ENCODE measurements at regions not wholly inside any gene's neighbourhood (a gene's known extent, or its start where the extent isn't known, plus 50 kb on each side); places are given as distances from the start of the nearest gene placed in this dataset.

GRCh38 chr1:229869240-229869639 is 197.8 kb upstream of the GALNT2 start:
- Histone ChIP-seq H3K27me3 (ENCODE audit: insufficient read depth, insufficient read length) (no peaks in the 10 kb centered on the region), H3K4me1 (ENCODE audit: insufficient read depth, insufficient read length) (peaks cover 3% of the 10 kb centered on the region), H3K36me3 (ENCODE audit: insufficient read depth, insufficient read length, low read length) (no peaks in the 10 kb centered on the region), H3K4me3 (ENCODE audit: insufficient read length, low read depth) (no peak overlapping the region), H3K9me3 (ENCODE audit: insufficient read depth, low read length) (no peaks in the 10 kb centered on the region), H3K9ac (ENCODE audit: insufficient read length, low read depth) (no peak overlapping the region)
- no peak for TF ChIP-seq YY1 (IDR thresholded peaks at IDR 0.05; ENCODE audit: insufficient read depth, insufficient read length)
- TF ChIP-seq SUZ12 (IDR thresholded peaks at IDR 0.05; ENCODE audit: extremely low read depth, insufficient read depth, insufficient read length), result no peak
- TF ChIP-seq ZNF274 (IDR thresholded peaks at IDR 0.05; ENCODE audit: low read depth, low read length), result no peak
- DNase-seq (ENCODE audit: low read depth, low spot score), result no peak

DNA sequence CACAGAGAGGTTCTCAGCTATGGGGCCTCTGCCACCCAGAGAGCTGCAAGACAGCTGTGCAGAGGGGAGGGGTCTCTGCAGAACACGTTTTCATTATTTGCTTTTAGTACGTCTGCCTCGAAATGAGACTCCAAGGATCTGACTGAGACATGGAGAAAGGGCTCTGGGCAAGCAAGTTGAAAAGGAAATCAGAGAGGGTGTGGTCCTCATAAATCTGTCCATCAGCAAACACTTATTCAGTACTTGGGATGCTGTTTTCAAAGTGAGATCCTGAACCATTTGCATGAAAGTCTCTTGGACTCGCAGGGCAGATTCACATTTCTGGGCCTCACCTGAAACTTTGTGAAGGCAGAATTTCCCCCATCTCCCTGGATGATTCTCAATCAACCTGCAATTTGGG is 197.4 kb upstream of the GALNT2 start:
- H3K4me1 ChIP-seq (ENCODE audit: insufficient read depth, insufficient read length), result peaks cover 3% of the 10 kb centered on the region
- H3K36me3 ChIP-seq (ENCODE audit: insufficient read depth, insufficient read length, low read length), result no peaks in the 10 kb centered on the region
- no peaks in the 10 kb centered on the region for H3K9me3 ChIP-seq (ENCODE audit: insufficient read depth, low read length)
- no peak for DNase-seq (ENCODE audit: low read depth, low spot score)
- no peak overlapping the region for H3K4me3 ChIP-seq (ENCODE audit: insufficient read length, low read depth)
- TF ChIP-seq SUZ12 (IDR thresholded peaks at IDR 0.05; ENCODE audit: extremely low read depth, insufficient read depth, insufficient read length) (no peak), ZNF274 (IDR thresholded peaks at IDR 0.05; ENCODE audit: low read depth, low read length) (no peak), YY1 (IDR thresholded peaks at IDR 0.05; ENCODE audit: insufficient read depth, insufficient read length) (no peak)
- H3K9ac ChIP-seq (ENCODE audit: insufficient read length, low read depth), result no peak overlapping the region
- no peaks in the 10 kb centered on the region for H3K27me3 ChIP-seq (ENCODE audit: insufficient read depth, insufficient read length)

DNA sequence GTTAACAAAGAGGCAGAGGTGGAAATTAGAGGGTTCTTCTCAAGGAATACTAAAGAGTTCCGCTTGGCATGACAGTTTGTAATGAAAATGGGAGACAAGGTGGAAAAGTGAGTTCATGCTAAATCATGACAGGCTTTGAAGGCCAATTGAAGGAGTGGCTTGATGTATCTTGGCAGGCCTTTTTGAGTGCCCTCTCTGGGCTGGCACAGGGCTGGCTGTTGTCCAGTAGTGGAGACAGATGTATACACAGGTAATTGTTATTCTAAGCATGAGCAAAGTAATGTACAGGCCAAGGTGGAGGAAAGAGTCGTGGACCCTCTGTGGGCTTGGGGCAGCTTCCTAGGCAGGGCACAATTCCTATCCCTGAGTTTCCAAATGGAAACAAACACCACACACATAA is 196.7 kb upstream of the GALNT2 start:
- no peaks in the 10 kb centered on the region for H3K27me3 ChIP-seq (ENCODE audit: insufficient read depth, insufficient read length)

GRCh38 chr1:229871078-229871676 is 195.9 kb upstream of the GALNT2 start:
- H3K9me3 ChIP-seq (ENCODE audit: insufficient read depth, low read length), result no peaks in the 10 kb centered on the region
- no peaks in the 10 kb centered on the region for H3K27me3 ChIP-seq (ENCODE audit: insufficient read depth, insufficient read length)
- H3K36me3 ChIP-seq (ENCODE audit: insufficient read depth, insufficient read length, low read length), result no peaks in the 10 kb centered on the region
- no peak for TF ChIP-seq YY1 (IDR thresholded peaks at IDR 0.05; ENCODE audit: insufficient read depth, insufficient read length)
- TF ChIP-seq SUZ12 (IDR thresholded peaks at IDR 0.05; ENCODE audit: extremely low read depth, insufficient read depth, insufficient read length), result no peak
- TF ChIP-seq ZNF274 (IDR thresholded peaks at IDR 0.05; ENCODE audit: low read depth, low read length), result no peak
- no peak for DNase-seq (ENCODE audit: low read depth, low spot score)
- peaks cover 3% of the 10 kb centered on the region for H3K4me1 ChIP-seq (ENCODE audit: insufficient read depth, insufficient read length)
- H3K4me3 ChIP-seq (ENCODE audit: insufficient read length, low read depth), result no peak overlapping the region
- H3K9ac ChIP-seq (ENCODE audit: insufficient read length, low read depth), result no peak overlapping the region

More for the DNA sequence above, 196.7 kb upstream of the GALNT2 start:
- no peak overlapping the region for H3K9ac ChIP-seq (ENCODE audit: insufficient read length, low read depth)
- no peaks in the 10 kb centered on the region for H3K9me3 ChIP-seq (ENCODE audit: insufficient read depth, low read length)
- no peak for TF ChIP-seq YY1 (IDR thresholded peaks at IDR 0.05; ENCODE audit: insufficient read depth, insufficient read length)
- no peak for TF ChIP-seq ZNF274 (IDR thresholded peaks at IDR 0.05; ENCODE audit: low read depth, low read length)
- no peak for TF ChIP-seq SUZ12 (IDR thresholded peaks at IDR 0.05; ENCODE audit: extremely low read depth, insufficient read depth, insufficient read length)
- H3K4me3 ChIP-seq (ENCODE audit: insufficient read length, low read depth), result no peak overlapping the region
- H3K36me3 ChIP-seq (ENCODE audit: insufficient read depth, insufficient read length, low read length), result no peaks in the 10 kb centered on the region
- H3K4me1 ChIP-seq (ENCODE audit: insufficient read depth, insufficient read length), result peaks cover 3% of the 10 kb centered on the region
- no peak for DNase-seq (ENCODE audit: low read depth, low spot score)

DNA sequence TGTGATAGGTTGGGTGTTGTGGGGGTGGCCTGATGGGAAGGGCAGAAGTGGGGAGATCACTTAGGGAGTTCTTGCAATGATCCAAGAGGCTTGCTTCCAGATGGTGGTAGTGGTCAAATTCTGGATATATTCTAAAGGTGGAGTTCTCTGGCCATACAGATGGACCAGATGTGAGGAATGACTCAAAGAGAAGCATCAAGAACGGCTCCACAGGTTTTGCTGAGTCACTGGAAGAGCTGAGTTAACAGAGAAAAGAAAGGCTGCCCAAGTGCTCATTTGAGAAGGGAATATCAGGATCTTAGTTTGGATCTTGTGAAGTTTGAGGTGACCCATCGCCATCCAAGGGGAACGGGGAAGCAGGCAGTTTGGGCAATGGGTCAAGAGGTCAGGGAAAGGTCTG is 192.9 kb upstream of the GALNT2 start:
- H3K4me1 ChIP-seq (ENCODE audit: insufficient read depth, insufficient read length), result peaks cover 3% of the 10 kb centered on the region
- DNase-seq (ENCODE audit: low read depth, low spot score), result no peak
- TF ChIP-seq ZNF274 (IDR thresholded peaks at IDR 0.05; ENCODE audit: low read depth, low read length), result no peak
- TF ChIP-seq SUZ12 (IDR thresholded peaks at IDR 0.05; ENCODE audit: extremely low read depth, insufficient read depth, insufficient read length), result no peak
- TF ChIP-seq YY1 (IDR thresholded peaks at IDR 0.05; ENCODE audit: insufficient read depth, insufficient read length), result no peak
- H3K9me3 ChIP-seq (ENCODE audit: insufficient read depth, low read length), result no peaks in the 10 kb centered on the region
- no peak overlapping the region for H3K9ac ChIP-seq (ENCODE audit: insufficient read length, low read depth)
- no peak overlapping the region for H3K4me3 ChIP-seq (ENCODE audit: insufficient read length, low read depth)
- no peaks in the 10 kb centered on the region for H3K36me3 ChIP-seq (ENCODE audit: insufficient read depth, insufficient read length, low read length)
- H3K27me3 ChIP-seq (ENCODE audit: insufficient read depth, insufficient read length), result no peaks in the 10 kb centered on the region

DNA sequence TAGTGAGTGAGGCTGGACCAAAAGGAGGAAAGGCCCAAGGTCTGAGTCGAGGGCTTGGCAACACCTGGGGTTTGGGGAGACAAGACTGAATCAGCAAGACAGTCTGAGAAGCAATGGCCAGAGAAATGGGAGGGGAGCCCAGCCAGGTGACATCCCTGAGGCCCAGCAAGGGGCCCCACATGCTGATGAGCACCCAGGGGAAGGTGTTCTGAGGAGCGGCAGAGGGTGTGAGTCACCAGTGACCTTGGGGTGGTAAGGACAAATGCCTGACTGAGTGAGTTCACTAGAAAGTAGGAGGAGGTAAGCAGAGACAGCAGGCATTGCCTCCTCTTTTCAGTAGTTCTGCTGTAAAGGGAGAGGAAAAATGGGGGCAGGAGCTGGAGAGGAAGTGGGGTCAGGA is 192.4 kb upstream of the GALNT2 start:
- no peak overlapping the region for H3K9ac ChIP-seq (ENCODE audit: insufficient read length, low read depth)
- H3K27me3 ChIP-seq (ENCODE audit: insufficient read depth, insufficient read length), result peaks cover 4% of the 10 kb centered on the region
- no peak for TF ChIP-seq YY1 (IDR thresholded peaks at IDR 0.05; ENCODE audit: insufficient read depth, insufficient read length)
- TF ChIP-seq ZNF274 (IDR thresholded peaks at IDR 0.05; ENCODE audit: low read depth, low read length), result no peak
- TF ChIP-seq SUZ12 (IDR thresholded peaks at IDR 0.05; ENCODE audit: extremely low read depth, insufficient read depth, insufficient read length), result no peak
- H3K9me3 ChIP-seq (ENCODE audit: insufficient read depth, low read length), result no peaks in the 10 kb centered on the region
- H3K4me3 ChIP-seq (ENCODE audit: insufficient read length, low read depth), result no peak overlapping the region
- peaks cover under 1% of the 10 kb centered on the region for H3K4me1 ChIP-seq (ENCODE audit: insufficient read depth, insufficient read length)
- no peak for DNase-seq (ENCODE audit: low read depth, low spot score)
- H3K36me3 ChIP-seq (ENCODE audit: insufficient read depth, insufficient read length, low read length), result no peaks in the 10 kb centered on the region

DNA sequence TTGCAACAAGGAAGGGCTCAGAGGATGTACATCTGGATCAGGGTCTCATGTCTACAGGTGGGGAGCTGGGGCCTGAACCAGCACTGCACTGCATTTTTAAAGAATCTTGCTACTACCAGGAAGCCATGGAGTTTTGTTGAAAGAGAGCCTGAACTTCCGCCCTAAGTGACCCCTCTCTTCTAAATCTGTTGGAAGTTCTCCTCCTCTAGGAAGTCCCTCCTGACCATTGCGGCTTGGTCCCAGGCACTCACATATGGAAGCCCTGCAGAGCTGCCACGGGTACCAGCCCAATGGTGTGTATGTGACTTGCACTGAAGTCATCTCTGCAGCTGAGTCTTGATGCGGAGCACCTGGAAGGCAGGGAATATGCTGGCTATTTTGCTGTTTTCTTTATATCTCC is 192.0 kb upstream of the GALNT2 start:
- H3K36me3 ChIP-seq (ENCODE audit: insufficient read depth, insufficient read length, low read length), result no peaks in the 10 kb centered on the region
- no peaks in the 10 kb centered on the region for H3K9me3 ChIP-seq (ENCODE audit: insufficient read depth, low read length)
- H3K9ac ChIP-seq (ENCODE audit: insufficient read length, low read depth), result no peak overlapping the region
- TF ChIP-seq YY1 (IDR thresholded peaks at IDR 0.05; ENCODE audit: insufficient read depth, insufficient read length), result no peak
- no peak for TF ChIP-seq ZNF274 (IDR thresholded peaks at IDR 0.05; ENCODE audit: low read depth, low read length)
- no peak for TF ChIP-seq SUZ12 (IDR thresholded peaks at IDR 0.05; ENCODE audit: extremely low read depth, insufficient read depth, insufficient read length)
- H3K4me1 ChIP-seq (ENCODE audit: insufficient read depth, insufficient read length), result no peaks in the 10 kb centered on the region
- no peak overlapping the region for H3K4me3 ChIP-seq (ENCODE audit: insufficient read length, low read depth)
- peaks cover 4% of the 10 kb centered on the region for H3K27me3 ChIP-seq (ENCODE audit: insufficient read depth, insufficient read length)
- DNase-seq (ENCODE audit: low read depth, low spot score), result no peak

All from NT2/D1 (cell line).